ENCODE measurements at regions not wholly inside any gene's neighbourhood (a gene's known extent, or its start where the extent isn't known, plus 50 kb on each side); places are given as distances from the start of the nearest gene placed in this dataset.

DNA sequence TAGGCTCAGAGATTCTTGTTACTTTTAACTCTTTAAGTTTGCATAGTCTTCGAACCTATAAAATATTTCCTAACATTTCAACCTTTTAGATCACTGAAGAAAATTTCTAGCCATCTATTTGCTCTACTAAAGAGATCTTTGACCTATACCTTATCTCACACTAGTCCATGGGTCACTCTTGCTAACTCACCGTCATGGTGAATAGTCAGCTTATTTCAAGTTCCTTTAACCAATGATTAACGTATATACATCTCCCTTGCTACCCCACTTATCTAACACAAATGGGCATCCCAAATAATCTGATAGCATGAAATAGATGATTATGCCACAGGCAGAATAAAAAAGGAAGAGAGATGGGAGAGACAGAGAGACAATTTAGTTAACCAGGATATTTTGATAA, 303.1 kb downstream of the GPD2 start:
- 0% methylated on average over 3 of the region's 3 CpGs for WGBS (ENCODE audit: insufficient coverage, insufficient replicate concordance, low lambda C conversion rate, missing lambda C conversion rate)
- ATAC-seq: no peak

DNA sequence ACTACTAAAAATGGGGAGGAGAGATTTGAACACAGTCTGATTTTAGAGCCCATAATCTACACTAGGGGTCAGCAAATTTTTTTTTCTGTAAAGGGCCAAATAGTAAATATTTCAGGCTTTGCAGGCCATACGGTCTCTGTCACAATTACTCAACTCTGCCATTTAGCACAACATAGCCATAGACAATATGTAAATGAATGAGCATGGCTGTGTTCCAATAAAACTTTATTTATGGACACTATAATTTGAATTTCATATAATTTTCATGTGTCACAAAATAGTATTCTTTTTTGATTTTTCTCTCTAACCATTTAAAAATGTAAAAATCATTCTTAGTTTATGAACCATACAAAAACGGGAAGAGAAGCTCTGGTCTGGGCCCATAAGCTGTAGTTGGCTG, 309.4 kb downstream of the GPD2 start:
- WGBS (ENCODE audit: insufficient coverage, insufficient replicate concordance, low lambda C conversion rate, missing lambda C conversion rate): 6% methylated on average over 2 of the region's 2 CpGs
- CTCF ChIA-PET: interaction anchor here (1.7 kb wide), 1 partner anchor 11 kb away, joined by 6 read pairs; no protein-coding TSS in a partner anchor

More for the DNA sequence above, 303.1 kb downstream of the GPD2 start:
- H2AFZ ChIP-seq (ENCODE audit: control insufficient read depth, low read depth, low read length): no peak overlapping the region
- in situ Hi-C loops (cut with MboI) (no loop called here), intact Hi-C loops (cut with micrococcal nuclease; ENCODE audit: unreplicated experiment) (no loop called here)
- H3K27me3 ChIP-seq (replicated peaks in 1 of 2; ENCODE audit: control insufficient read depth in 2 of 2, insufficient read depth in 2 of 2, low read length in 1 of 2): no peaks in the 10 kb centered on the region
- no peak overlapping the region for H3K9ac ChIP-seq (ENCODE audit: control insufficient read depth, insufficient read depth, low read length)
- no peaks in the 10 kb centered on the region for H3K4me1 ChIP-seq (ENCODE audit: control insufficient read depth, insufficient read depth, low read length)
- no peaks in the 10 kb centered on the region for H3K36me3 ChIP-seq (ENCODE audit: control insufficient read depth in 2 of 2, insufficient read depth in 2 of 2, low read length in 1 of 2)
- no peak overlapping the region for H3K27ac ChIP-seq (ENCODE audit: control insufficient read depth, insufficient read depth)
- ChIA-PET SMC1A (ENCODE audit: uncharacterized antibody, unreplicated experiment) (no interaction called here), CTCF (no interaction called here), RAD21 (ENCODE audit: unreplicated experiment) (no interaction called here), POLR2A (no interaction called here)
- no TSS peak for BruUV-seq (replicated peaks)
- H3K9me3 ChIP-seq (replicated peaks; ENCODE audit: control insufficient read depth, insufficient read depth, low read length): no peaks in the 10 kb centered on the region
- FAIRE-seq (no peak), DNase-seq (ENCODE audit: low read depth, low spot score) (no peak)
- H3K4me2 ChIP-seq (ENCODE audit: control insufficient read depth, insufficient read depth): no peak overlapping the region
- TF ChIP-seq POU2F2 (IDR thresholded peaks at IDR 0.05; ENCODE audit: borderline replicate concordance, low read depth, low read length) (no peak), NR2C2 (IDR thresholded peaks at IDR 0.05; ENCODE audit: borderline replicate concordance, control insufficient read depth, insufficient read length, low read depth) (no peak), TARDBP (IDR thresholded peaks at IDR 0.05; ENCODE audit: borderline replicate concordance) (no peak), TCF12 (IDR thresholded peaks at IDR 0.05; ENCODE audit: low read depth, low read length) (no peak), RBBP5 (conservative IDR thresholded peaks at IDR 0.05) (no peak), NFIC (IDR thresholded peaks at IDR 0.05; ENCODE audit: low read depth, low read length) (no peak)
- TF ChIP-seq, protein P1, sequence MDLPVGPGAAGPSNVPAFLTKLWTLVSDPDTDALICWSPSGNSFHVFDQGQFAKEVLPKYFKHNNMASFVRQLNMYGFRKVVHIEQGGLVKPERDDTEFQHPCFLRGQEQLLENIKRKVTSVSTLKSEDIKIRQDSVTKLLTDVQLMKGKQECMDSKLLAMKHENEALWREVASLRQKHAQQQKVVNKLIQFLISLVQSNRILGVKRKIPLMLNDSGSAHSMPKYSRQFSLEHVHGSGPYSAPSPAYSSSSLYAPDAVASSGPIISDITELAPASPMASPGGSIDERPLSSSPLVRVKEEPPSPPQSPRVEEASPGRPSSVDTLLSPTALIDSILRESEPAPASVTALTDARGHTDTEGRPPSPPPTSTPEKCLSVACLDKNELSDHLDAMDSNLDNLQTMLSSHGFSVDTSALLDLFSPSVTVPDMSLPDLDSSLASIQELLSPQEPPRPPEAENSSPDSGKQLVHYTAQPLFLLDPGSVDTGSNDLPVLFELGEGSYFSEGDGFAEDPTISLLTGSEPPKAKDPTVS (IDR thresholded peaks at IDR 0.05; ENCODE audit: low read depth, low read length): no peak
- H4K20me1 ChIP-seq (ENCODE audit: control insufficient read depth, insufficient read depth): no peaks in the 10 kb centered on the region
- no peaks in the 10 kb centered on the region for H3K79me2 ChIP-seq (ENCODE audit: control insufficient read depth, insufficient read depth, low read length)
- H3K4me3 ChIP-seq: no peak overlapping the region

More for the DNA sequence above, 309.4 kb downstream of the GPD2 start:
- H3K27me3 ChIP-seq (replicated peaks in 1 of 2; ENCODE audit: control insufficient read depth in 2 of 2, insufficient read depth in 2 of 2, low read length in 1 of 2): no peaks in the 10 kb centered on the region
- in situ Hi-C loops (cut with MboI): no loop called here
- no peak overlapping the region for H3K4me2 ChIP-seq (ENCODE audit: control insufficient read depth, insufficient read depth)
- DNase-seq (ENCODE audit: low read depth, low spot score): no peak
- SMC1A ChIA-PET (ENCODE audit: uncharacterized antibody, unreplicated experiment): interaction anchor here (1.1 to 1.9 kb wide), 3 partner anchors 9 to 38 kb away, joined by 3 to 5 read pairs (median 3); no protein-coding TSS in a partner anchor
- H3K4me1 ChIP-seq (ENCODE audit: control insufficient read depth, insufficient read depth, low read length): no peaks in the 10 kb centered on the region
- H3K4me3 ChIP-seq: no peak overlapping the region
- no peaks in the 10 kb centered on the region for H4K20me1 ChIP-seq (ENCODE audit: control insufficient read depth, insufficient read depth)
- H3K9me3 ChIP-seq (replicated peaks; ENCODE audit: control insufficient read depth, insufficient read depth, low read length): no peaks in the 10 kb centered on the region
- no peak overlapping the region for H2AFZ ChIP-seq (ENCODE audit: control insufficient read depth, low read depth, low read length)
- no peak for ATAC-seq
- no peak overlapping the region for H3K27ac ChIP-seq (ENCODE audit: control insufficient read depth, insufficient read depth)
- H3K9ac ChIP-seq (ENCODE audit: control insufficient read depth, insufficient read depth, low read length): no peak overlapping the region
- FAIRE-seq: no peak
- TF ChIP-seq, protein P2, sequence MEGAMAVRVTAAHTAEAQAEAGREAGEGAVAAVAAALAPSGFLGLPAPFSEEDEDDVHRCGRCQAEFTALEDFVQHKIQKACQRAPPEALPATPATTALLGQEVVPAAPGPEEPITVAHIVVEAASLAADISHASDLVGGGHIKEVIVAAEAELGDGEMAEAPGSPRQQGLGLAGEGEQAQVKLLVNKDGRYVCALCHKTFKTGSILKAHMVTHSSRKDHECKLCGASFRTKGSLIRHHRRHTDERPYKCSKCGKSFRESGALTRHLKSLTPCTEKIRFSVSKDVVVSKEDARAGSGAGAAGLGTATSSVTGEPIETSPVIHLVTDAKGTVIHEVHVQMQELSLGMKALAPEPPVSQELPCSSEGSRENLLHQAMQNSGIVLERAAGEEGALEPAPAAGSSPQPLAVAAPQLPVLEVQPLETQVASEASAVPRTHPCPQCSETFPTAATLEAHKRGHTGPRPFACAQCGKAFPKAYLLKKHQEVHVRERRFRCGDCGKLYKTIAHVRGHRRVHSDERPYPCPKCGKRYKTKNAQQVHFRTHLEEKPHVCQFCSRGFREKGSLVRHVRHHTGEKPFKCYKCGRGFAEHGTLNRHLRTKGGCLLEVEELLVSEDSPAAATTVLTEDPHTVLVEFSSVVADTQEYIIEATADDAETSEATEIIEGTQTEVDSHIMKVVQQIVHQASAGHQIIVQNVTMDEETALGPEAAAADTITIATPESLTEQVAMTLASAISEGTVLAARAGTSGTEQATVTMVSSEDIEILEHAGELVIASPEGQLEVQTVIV (IDR thresholded peaks at IDR 0.05; ENCODE audit: borderline replicate concordance, partially characterized antibody): no peak
- TF ChIP-seq CBX5 (IDR thresholded peaks at IDR 0.05; ENCODE audit: low read depth) (no peak), JUND (IDR thresholded peaks at IDR 0.05; ENCODE audit: low read depth, low read length) (no peak), ZNF274 (IDR thresholded peaks at IDR 0.05; ENCODE audit: insufficient read depth, insufficient read length) (no peak), TCF12 (IDR thresholded peaks at IDR 0.05; ENCODE audit: low read depth, low read length) (no peak), SMC3 (IDR thresholded peaks at IDR 0.05; ENCODE audit: borderline replicate concordance, low read length) (no peak), SIX5 (IDR thresholded peaks at IDR 0.05; ENCODE audit: low read depth, low read length, severe bottlenecking) (no peak), CREB1 (IDR thresholded peaks at IDR 0.05; ENCODE audit: low read depth) (no peak)
- RAD21 ChIA-PET (ENCODE audit: unreplicated experiment): no interaction called here
- intact Hi-C loops (cut with micrococcal nuclease; ENCODE audit: unreplicated experiment): no loop called here
- H3K79me2 ChIP-seq (ENCODE audit: control insufficient read depth, insufficient read depth, low read length): no peaks in the 10 kb centered on the region
- BruUV-seq (replicated peaks): no TSS peak
- POLR2A ChIA-PET: no interaction called here
- no peaks in the 10 kb centered on the region for H3K36me3 ChIP-seq (ENCODE audit: control insufficient read depth in 2 of 2, insufficient read depth in 2 of 2, low read length in 1 of 2)
